Spleen (tissue), 7 donors: ENCODE measurements at regions not wholly inside any gene's neighbourhood (a gene's known extent, or its start where the extent isn't known, plus 50 kb on each side); places are given as distances from the start of the nearest gene placed in this dataset.

Experiments used
- CTCF ChIP-seq, 11 experiments: fragments of 200-600 bp in 7 of 11; fragments of 450-650 bp in 4 of 11; sonication (generic) in 4 of 11; IDR thresholded peaks in 8 of 11; conservative IDR thresholded peaks in 3 of 11; 1 replicate in 7 of 11; 2 replicates in 4 of 11; pipeline versions ENCODE4 v1.4.0 to v1.8.0; 2016 to 2021; ENCODE audit warnings: antibody characterized with exemption in 11 of 11, inconsistent platforms in 4 of 11, mild to moderate bottlenecking in 1 of 11
- POLR2A ChIP-seq, 3 donors: fragments of 450-650 bp; IDR thresholded peaks; one replicate each; pipeline ENCODE4 v1.5.1; 2017; ENCODE audit warnings: antibody characterized with exemption in 3 of 3, mild to moderate bottlenecking in 1 of 3
- POLR2AphosphoS5 ChIP-seq, 3 donors: sonication (generic); formaldehyde crosslinking; IDR thresholded peaks; one replicate each; pipeline ENCODE4 v1.5.1; 2017; ENCODE audit warnings: antibody characterized with exemption in 3 of 3
- donor health status: DM: no; HTN: no; CAD: no; lungs with moderate emphysema.
- donor health status: DM: no; HTN: no; CAD: no.
- donor health status: DM: no; HTN: no; CAD: no.

GRCh38 chr6:14851281-14851680 is 394.6 kb upstream of the JARID2 start:
- TF ChIP-seq POLR2AphosphoS5 (IDR thresholded peaks at IDR 0.05) (no peak), CTCF (IDR thresholded peaks at IDR 0.05 in 8 of 11, conservative IDR thresholded peaks at IDR 0.05 in 3 of 11) (no peak), POLR2A (IDR thresholded peaks at IDR 0.05) (no peak)
